GM06990 (cell line): ENCODE measurements at regions not wholly inside any gene's neighbourhood (a gene's known extent, or its start where the extent isn't known, plus 50 kb on each side); places are given as distances from the start of the nearest gene placed in this dataset.

Experiments used
- DNase-seq: peaks from one replicate; pipeline ENCODE4 v3.0.0-alpha.2; 2011; ENCODE audit not compliant: insufficient read length; ENCODE audit errors: extremely low read depth
- H3K27me3 ChIP-seq: replicated peaks from 2 replicates; pipeline ENCODE4 v1.6.0; 2011; ENCODE audit warnings: low read length; ENCODE audit not compliant: control insufficient read depth, insufficient read depth
- H3K36me3 ChIP-seq: 2 replicates; pipeline ENCODE4 v1.5.1; 2011; ENCODE audit warnings: low read length; ENCODE audit not compliant: control insufficient read depth, insufficient read depth
- H3K4me3 ChIP-seq: replicated peaks from 2 replicates; pipeline ENCODE4 v1.5.1; 2011; ENCODE audit warnings: low read depth, mild to moderate bottlenecking, control low read depth, low read length
- TF ChIP-seq, protein P1 (sequence below): IDR thresholded peaks from 2 replicates; pipeline ENCODE4 v1.5.1; 2011; ENCODE audit warnings: low read length, control low read depth, mild to moderate bottlenecking, inconsistent platforms; ENCODE audit not compliant: insufficient read depth, poor library complexity, severe bottlenecking

DNA sequence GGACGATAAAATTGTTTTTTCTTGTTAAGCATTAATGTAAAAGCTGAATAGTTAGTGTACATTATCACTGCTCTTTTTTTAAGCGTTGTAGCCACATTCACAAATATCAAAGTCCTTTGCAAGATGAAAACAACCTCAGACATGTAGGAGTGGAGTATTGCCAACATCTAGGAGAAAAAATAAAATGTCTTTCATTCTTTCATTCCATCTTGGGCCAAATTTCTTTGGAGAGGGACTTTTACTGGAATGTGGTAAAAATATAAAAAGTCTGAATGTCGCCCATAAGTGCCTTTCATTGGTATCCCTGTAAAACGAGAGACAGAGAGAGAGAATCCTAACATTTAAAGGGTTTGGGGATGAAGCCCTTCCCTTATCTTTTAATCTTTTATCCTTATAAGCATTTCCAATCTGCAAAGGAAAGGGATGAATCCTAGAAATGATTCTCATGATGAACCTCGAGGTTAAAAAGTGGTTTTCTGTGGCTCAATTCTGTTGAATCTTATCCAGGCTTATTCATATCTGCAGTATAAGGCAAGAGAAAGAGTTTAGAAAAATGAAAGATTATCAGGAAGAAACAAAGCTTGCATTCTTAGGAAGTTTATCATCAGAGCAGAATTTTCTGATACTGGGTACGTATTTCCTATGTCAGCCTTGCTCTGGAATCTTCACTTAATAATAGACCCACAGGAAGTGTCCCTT lies 1031.7 kb downstream of the MCTP2 start:
- TF ChIP-seq, protein P1, sequence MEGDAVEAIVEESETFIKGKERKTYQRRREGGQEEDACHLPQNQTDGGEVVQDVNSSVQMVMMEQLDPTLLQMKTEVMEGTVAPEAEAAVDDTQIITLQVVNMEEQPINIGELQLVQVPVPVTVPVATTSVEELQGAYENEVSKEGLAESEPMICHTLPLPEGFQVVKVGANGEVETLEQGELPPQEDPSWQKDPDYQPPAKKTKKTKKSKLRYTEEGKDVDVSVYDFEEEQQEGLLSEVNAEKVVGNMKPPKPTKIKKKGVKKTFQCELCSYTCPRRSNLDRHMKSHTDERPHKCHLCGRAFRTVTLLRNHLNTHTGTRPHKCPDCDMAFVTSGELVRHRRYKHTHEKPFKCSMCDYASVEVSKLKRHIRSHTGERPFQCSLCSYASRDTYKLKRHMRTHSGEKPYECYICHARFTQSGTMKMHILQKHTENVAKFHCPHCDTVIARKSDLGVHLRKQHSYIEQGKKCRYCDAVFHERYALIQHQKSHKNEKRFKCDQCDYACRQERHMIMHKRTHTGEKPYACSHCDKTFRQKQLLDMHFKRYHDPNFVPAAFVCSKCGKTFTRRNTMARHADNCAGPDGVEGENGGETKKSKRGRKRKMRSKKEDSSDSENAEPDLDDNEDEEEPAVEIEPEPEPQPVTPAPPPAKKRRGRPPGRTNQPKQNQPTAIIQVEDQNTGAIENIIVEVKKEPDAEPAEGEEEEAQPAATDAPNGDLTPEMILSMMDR = no peak
- DNase-seq = no peak
- no peaks in the 10 kb centered on the region; the same call in 1 of the 2 replicates for H3K27me3 ChIP-seq
- no peak overlapping the region for H3K4me3 ChIP-seq
- no peaks in the 10 kb centered on the region for H3K36me3 ChIP-seq

DNA sequence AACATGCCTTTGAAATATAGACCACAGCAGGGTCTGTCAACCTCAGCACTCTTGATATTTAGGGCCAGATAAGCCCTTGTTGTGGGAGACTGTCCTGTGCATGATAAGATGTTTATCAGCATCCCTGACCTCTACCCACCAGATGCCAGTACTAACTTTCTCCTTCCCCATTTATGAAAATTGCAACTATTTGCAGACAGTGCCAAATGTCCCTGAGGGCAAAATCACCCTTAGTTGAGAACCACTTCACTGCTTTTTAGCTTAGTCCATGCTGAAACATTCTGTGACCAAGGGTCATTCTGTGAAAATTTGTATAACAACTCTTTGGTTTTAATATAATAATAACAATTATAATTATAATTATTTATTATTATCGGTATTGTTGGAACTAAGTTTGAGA lies 1032.4 kb downstream of the MCTP2 start:
- H3K36me3 ChIP-seq = no peaks in the 10 kb centered on the region
- no peak for DNase-seq
- no peak overlapping the region for H3K4me3 ChIP-seq
- no peaks in the 10 kb centered on the region; the same call in 1 of the 2 replicates for H3K27me3 ChIP-seq
- TF ChIP-seq, protein P1 = no peak

DNA sequence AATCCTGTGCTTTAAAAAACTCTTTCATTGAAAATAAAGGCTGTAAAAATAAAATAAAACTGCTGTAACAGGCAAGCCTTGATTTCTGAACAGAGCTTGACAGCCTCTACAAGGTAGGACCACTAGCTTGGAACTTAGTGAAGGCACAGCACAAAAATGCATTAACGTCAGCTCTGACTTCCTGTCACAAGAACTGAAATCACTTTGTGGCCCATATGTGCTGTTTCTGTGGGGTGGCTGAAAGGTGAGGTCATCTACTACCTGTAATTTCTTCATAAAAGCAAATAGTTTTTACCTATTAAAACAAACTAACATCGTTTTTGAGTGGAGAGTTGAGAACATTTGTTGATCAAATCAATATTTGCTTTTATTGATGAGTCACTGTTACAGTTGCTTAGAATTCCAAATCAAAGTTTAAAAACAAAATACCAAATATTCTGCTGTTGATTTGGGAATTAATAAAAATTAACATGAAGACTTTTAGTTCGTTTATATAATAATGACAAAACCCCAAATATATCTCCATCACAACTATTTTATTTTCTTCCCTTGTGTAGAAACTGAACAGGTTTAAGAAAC lies 1034.1 kb downstream of the MCTP2 start:
- TF ChIP-seq, protein P1 = no peak
- DNase-seq = no peak
- Histone ChIP-seq H3K27me3 (no peaks in the 10 kb centered on the region; the same call in 1 of the 2 replicates), H3K4me3 (no peak overlapping the region), H3K36me3 (no peaks in the 10 kb centered on the region)

DNA sequence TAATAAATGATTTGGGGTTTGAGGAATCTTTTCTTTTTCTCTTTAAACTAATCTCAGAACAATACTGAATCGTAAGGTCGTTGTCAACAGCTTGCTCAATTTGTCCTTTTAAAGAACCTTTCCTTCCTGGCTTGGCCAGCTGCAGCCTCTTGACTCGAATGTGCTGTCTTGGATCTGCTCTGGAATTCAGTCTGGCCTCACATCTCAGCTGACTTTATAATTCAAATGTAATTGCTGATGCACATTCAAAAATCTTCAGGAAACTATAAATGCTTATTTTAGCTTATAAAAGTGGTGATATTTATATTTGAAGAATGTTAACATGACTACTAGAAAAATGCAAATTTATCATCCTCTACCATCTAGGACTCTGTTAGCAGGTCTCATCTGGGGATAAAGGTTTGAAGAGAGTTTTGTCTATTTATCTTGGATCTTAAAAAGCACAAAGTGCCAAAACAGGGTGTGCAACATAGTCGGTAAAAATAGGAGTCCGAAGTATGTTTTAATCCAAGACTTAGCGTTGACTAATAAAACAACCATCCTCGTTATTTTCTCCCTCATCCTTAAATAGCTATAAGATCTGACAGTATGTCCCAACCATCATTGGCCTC lies 1035.2 kb downstream of the MCTP2 start:
- no peaks in the 10 kb centered on the region for H3K36me3 ChIP-seq
- TF ChIP-seq, protein P1 = no peak
- DNase-seq = no peak

DNA sequence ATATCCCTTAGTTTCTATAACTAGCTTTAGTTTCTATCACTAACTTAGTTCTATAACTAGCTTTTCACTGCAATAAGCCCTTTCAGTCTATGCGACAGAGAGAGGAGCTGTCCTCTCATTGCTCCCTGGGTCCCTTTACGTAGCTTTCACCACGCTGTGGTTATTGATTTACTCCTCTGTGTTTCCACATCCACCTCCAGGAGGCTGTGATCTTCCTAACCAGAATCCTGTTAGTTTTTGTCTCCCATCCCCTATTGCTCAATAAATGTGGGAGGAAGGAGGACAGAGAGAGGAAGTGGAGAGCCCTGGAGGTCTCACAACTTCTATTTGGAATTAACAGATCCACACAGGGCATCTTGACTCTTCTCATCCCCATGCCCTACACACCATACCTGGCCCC lies 1036.1 kb downstream of the MCTP2 start:
- H3K27me3 ChIP-seq = no peaks in the 10 kb centered on the region; the same call in 1 of the 2 replicates
- TF ChIP-seq, protein P1 = no peak
- no peak overlapping the region for H3K4me3 ChIP-seq
- no peaks in the 10 kb centered on the region for H3K36me3 ChIP-seq
- DNase-seq = no peak

More for the DNA sequence above, 1035.2 kb downstream of the MCTP2 start:
- Histone ChIP-seq H3K4me3 (no peak overlapping the region), H3K27me3 (no peaks in the 10 kb centered on the region; the same call in 1 of the 2 replicates)
